ENCODE measurements at regions not wholly inside any gene's neighbourhood (a gene's known extent, or its start where the extent isn't known, plus 50 kb on each side); places are given as distances from the start of the nearest gene placed in this dataset.
"Not testable (repeated sequence)": the region's sequence is repeated elsewhere in the genome, so short reads cannot be mapped to it uniquely, and the experiment has no call there.

DNA sequence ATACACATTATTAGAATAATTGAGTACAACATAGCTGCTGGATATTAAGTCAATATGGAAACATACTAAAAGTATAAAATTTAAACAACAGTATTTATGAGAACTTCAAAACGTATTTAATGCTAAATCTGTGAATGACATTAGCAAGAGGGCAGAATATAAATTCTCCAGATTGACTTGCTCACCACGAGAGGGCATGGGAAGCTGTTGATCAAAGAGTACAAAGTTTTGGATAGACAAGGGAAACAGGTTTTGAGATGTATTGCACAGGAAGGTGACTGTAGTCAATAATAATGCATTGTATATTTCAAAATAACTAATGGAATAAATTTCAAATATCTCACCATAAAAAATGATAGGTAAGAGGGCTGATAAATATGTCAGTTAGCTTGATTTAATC is 768.2 kb downstream of the CENPC start:
- H3K27ac ChIP-seq = no peak overlapping the region
- no peaks in the 10 kb centered on the region for H3K36me3 ChIP-seq
- H3K4me3 ChIP-seq = no peak overlapping the region
- DNase-seq (ENCODE audit: low spot score in 2 of 2) = no peak
- TF ChIP-seq POLR2A (IDR thresholded peaks at IDR 0.05) = no peak
- TF ChIP-seq POLR2AphosphoS5 (IDR thresholded peaks at IDR 0.05) = no peak
- TF ChIP-seq CTCF (IDR thresholded peaks at IDR 0.05) = no peak
- no peaks in the 10 kb centered on the region for H3K27me3 ChIP-seq
- intact Hi-C loops (cut with DNase I; ENCODE audit: low total_unique reads) = no loop called here
- peaks cover 0 to 5% of the 10 kb centered on the region in 2 donors for H3K9me3 ChIP-seq
- no peaks in the 10 kb centered on the region for H3K4me1 ChIP-seq

- H3K4me1 ChIP-seq = no peaks in the 10 kb centered on the region
- H3K36me3 ChIP-seq = peaks cover 4% of the 10 kb centered on the region
- no peak for DNase-seq (ENCODE audit: low spot score in 2 of 2)
- intact Hi-C loops (cut with DNase I; ENCODE audit: low total_unique reads) = no loop called here
- H3K27me3 ChIP-seq = no peaks in the 10 kb centered on the region
- no peak overlapping the region for H3K4me3 ChIP-seq
- TF ChIP-seq POLR2A (IDR thresholded peaks at IDR 0.05) (no peak), CTCF (IDR thresholded peaks at IDR 0.05) (no peak), POLR2AphosphoS5 (IDR thresholded peaks at IDR 0.05) (no peak)
- no peak overlapping the region for H3K27ac ChIP-seq
- H3K9me3 ChIP-seq = peaks cover 0 to 17% of the 10 kb centered on the region in 2 donors
Measured at GRCh38 chr4:66769441-66769840, 775.9 kb downstream of the CENPC start.

DNA sequence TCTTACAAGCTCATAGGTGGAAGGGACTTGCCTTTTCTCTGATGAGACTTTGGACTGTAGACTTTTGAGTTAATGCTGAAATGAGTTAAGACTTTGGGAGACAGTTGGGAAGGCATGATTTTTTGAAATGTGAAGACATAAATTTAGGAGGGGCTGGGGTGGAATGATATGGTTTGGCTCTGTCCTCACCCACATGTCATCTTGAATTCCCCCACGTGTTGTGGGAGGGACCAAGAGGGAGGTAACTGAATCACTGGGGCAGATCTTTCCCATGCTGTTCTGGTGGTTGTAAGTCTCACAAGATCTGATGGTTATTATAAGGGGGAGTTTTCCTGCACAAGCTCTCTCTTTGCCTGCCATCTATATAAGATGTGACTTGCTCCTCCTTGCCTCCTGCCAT is 777.9 kb downstream of the CENPC start:
- TF ChIP-seq CTCF (IDR thresholded peaks at IDR 0.05) = no peak
- intact Hi-C loops (cut with DNase I; ENCODE audit: low total_unique reads) = no loop called here
- Histone ChIP-seq H3K27me3 (no peaks in the 10 kb centered on the region), H3K4me3 (no peak overlapping the region), H3K36me3 (peaks cover 4% of the 10 kb centered on the region), H3K27ac (no peak overlapping the region), H3K9me3 (peaks cover 0 to 16% of the 10 kb centered on the region in 2 donors), H3K4me1 (no peaks in the 10 kb centered on the region)
- DNase-seq (ENCODE audit: low spot score in 2 of 2) = no peak

DNA sequence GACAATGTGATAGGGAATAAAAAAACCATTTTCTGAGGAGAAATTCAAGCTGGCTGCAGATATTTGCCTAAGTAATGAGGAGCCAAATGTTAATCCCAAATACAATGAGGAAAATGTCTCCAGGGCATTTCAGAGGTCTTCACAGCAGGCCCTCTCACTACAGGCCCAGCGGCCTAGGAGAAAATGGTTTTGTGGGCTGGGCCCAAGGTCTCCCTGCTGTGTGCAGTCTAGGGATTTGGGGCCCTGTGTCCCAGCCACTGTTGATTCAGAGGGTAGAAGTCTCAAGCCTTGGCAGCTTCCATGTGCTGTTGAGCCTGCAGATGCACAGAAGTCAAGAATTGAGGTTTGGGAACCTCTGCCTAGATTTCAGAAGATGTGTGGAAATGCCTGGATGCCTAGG is 778.7 kb downstream of the CENPC start:
- intact Hi-C loops (cut with DNase I; ENCODE audit: low total_unique reads) = no loop called here
- Histone ChIP-seq H3K9me3 (peaks cover 0 to 7% of the 10 kb centered on the region in 2 donors), H3K4me1 (no peaks in the 10 kb centered on the region), H3K36me3 (peaks cover 4% of the 10 kb centered on the region), H3K27ac (no peak overlapping the region), H3K27me3 (no peaks in the 10 kb centered on the region), H3K4me3 (no peak overlapping the region)
- no peak for DNase-seq (ENCODE audit: low spot score in 2 of 2)
- TF ChIP-seq POLR2AphosphoS5 (IDR thresholded peaks at IDR 0.05) (no peak), CTCF (IDR thresholded peaks at IDR 0.05) (no peak), POLR2A (IDR thresholded peaks at IDR 0.05) (no peak)

- H3K36me3 ChIP-seq = no peaks in the 10 kb centered on the region
- no peaks in the 10 kb centered on the region for H3K9me3 ChIP-seq
- intact Hi-C loops (cut with DNase I; ENCODE audit: low total_unique reads) = no loop called here
- TF ChIP-seq POLR2A (IDR thresholded peaks at IDR 0.05) = no peak
- TF ChIP-seq CTCF (IDR thresholded peaks at IDR 0.05) = no peak
- no peak for TF ChIP-seq POLR2AphosphoS5 (IDR thresholded peaks at IDR 0.05)
- no peaks in the 10 kb centered on the region for H3K4me1 ChIP-seq
- no peak overlapping the region for H3K4me3 ChIP-seq
- no peak for DNase-seq (ENCODE audit: low spot score in 2 of 2)
- H3K27ac ChIP-seq = no peak overlapping the region
- H3K27me3 ChIP-seq = no peaks in the 10 kb centered on the region
Measured at GRCh38 chr4:66750273-66750672, 795.0 kb downstream of the CENPC start.

- H3K27ac ChIP-seq; intact Hi-C loops (cut with DNase I; ENCODE audit: low total_unique reads); DNase-seq (ENCODE audit: low spot score in 2 of 2); H3K36me3 ChIP-seq; H3K9me3 ChIP-seq; H3K4me1 ChIP-seq; H3K4me3 ChIP-seq; H3K27me3 ChIP-seq: not testable (repeated sequence)
Measured at GRCh38 chr4:66746918-66747317, 798.4 kb downstream of the CENPC start.

Measured in breast epithelium (tissue), 4 donors.